Suprapubic skin (tissue), 3 donors: ENCODE measurements at regions not wholly inside any gene's neighbourhood (a gene's known extent, or its start where the extent isn't known, plus 50 kb on each side); places are given as distances from the start of the nearest gene placed in this dataset.

ENCODE experiments used
- CTCF ChIP-seq, 2 donors: fragments of 200-600 bp in 1 of 2; fragments of 450-650 bp in 1 of 2; sonication (generic) in 1 of 2; IDR thresholded peaks; one replicate each; pipeline ENCODE4 v1.5.1; 2016 to 2019; ENCODE audit warnings: antibody characterized with exemption in 2 of 2, mild to moderate bottlenecking in 1 of 2, moderate library complexity in 1 of 2
- EP300 ChIP-seq: sonication (generic); formaldehyde crosslinking; IDR thresholded peaks from one replicate; pipeline ENCODE4 v1.6.1; 2017; ENCODE audit warnings: antibody characterized with exemption
- POLR2A ChIP-seq, 2 donors: fragments of 450-650 bp; IDR thresholded peaks; one replicate each; pipeline ENCODE4 v1.6.1; 2017; ENCODE audit warnings: antibody characterized with exemption in 2 of 2, mild to moderate bottlenecking in 2 of 2, moderate library complexity in 2 of 2

GRCh38 chr4:117203231-117203630 is 117.9 kb upstream of the TRAM1L1 start:
- TF ChIP-seq CTCF (IDR thresholded peaks at IDR 0.05) (no peak), EP300 (no peak), POLR2A (IDR thresholded peaks at IDR 0.05) (no peak)
